ENCODE measurements at regions not wholly inside any gene's neighbourhood (a gene's known extent, or its start where the extent isn't known, plus 50 kb on each side); places are given as distances from the start of the nearest gene placed in this dataset.

- no peak for TF ChIP-seq CTCF (IDR thresholded peaks at IDR 0.05)
- no peak for TF ChIP-seq POLR2A (IDR thresholded peaks at IDR 0.05)
These were observed 126.6 kb downstream of the SAMD9 start for GRCh38 chr7:92991190-92991589.
